ENCODE measurements at regions not wholly inside any gene's neighbourhood (a gene's known extent, or its start where the extent isn't known, plus 50 kb on each side); places are given as distances from the start of the nearest gene placed in this dataset.

DNA sequence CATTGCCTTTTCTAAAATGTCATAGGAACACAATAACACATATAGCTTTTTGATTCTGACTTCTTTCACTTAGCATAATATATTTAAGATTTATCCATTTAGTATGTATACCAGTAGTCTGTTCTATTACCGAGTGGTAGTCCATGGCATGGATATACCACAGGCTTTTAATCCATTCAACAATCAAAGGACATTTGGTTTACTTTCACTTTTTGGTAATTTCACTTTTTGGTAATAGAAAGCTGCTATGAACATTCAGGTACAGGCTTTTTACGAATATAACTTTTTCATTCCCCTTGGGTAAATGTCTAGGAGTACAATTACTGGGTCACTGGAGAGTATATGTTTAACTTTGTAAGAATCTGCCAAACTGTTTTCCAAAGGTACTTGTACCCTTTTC lies 100.7 kb upstream of the PRICKLE1 start:
- Histone ChIP-seq H3K27ac (no peak overlapping the region), H3K4me1 (no peaks in the 10 kb centered on the region), H3K27me3 (ENCODE audit: insufficient read depth in 3 of 3, low read length in 2 of 3) (no peaks in the 10 kb centered on the region), H3K36me3 (ENCODE audit: insufficient read depth in 1 of 2, low read depth in 1 of 2) (no peaks in the 10 kb centered on the region), H3K4me3 (no peak overlapping the region), H3K9me3 (no peaks in the 10 kb centered on the region)
- ATAC-seq (no peak), DNase-seq (no peak)
- intact Hi-C loops (cut with DNase I): no loop called here
- WGBS, 3 donors: 94 to 98% (median 95%) methylated on average over 2 of the region's 2 CpGs
- TF ChIP-seq, protein P1, sequence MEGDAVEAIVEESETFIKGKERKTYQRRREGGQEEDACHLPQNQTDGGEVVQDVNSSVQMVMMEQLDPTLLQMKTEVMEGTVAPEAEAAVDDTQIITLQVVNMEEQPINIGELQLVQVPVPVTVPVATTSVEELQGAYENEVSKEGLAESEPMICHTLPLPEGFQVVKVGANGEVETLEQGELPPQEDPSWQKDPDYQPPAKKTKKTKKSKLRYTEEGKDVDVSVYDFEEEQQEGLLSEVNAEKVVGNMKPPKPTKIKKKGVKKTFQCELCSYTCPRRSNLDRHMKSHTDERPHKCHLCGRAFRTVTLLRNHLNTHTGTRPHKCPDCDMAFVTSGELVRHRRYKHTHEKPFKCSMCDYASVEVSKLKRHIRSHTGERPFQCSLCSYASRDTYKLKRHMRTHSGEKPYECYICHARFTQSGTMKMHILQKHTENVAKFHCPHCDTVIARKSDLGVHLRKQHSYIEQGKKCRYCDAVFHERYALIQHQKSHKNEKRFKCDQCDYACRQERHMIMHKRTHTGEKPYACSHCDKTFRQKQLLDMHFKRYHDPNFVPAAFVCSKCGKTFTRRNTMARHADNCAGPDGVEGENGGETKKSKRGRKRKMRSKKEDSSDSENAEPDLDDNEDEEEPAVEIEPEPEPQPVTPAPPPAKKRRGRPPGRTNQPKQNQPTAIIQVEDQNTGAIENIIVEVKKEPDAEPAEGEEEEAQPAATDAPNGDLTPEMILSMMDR (IDR thresholded peaks at IDR 0.05): no peak

DNA sequence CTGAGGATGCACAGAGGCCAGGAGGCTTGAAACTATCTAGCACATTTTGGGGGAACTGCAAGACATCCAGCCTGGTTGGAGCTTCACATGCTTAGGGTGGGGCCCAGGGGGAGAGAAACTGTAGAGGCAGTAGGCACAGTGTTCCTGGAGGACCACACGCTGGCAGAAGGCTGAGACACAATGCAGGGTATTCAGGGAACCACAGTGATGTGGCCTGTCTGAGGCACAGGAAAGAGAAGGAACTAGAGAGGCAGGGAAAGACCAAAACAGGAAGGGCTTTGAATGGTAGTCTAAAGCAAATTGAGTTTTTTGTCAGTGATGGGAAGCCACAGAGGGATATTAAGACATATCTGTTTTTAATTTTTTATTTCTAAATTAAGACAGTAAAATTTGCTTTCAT lies 100.2 kb upstream of the PRICKLE1 start:
- WGBS, 3 donors: 70 to 90% (median 81%) methylated on average over 1 of the region's 1 CpG

DNA sequence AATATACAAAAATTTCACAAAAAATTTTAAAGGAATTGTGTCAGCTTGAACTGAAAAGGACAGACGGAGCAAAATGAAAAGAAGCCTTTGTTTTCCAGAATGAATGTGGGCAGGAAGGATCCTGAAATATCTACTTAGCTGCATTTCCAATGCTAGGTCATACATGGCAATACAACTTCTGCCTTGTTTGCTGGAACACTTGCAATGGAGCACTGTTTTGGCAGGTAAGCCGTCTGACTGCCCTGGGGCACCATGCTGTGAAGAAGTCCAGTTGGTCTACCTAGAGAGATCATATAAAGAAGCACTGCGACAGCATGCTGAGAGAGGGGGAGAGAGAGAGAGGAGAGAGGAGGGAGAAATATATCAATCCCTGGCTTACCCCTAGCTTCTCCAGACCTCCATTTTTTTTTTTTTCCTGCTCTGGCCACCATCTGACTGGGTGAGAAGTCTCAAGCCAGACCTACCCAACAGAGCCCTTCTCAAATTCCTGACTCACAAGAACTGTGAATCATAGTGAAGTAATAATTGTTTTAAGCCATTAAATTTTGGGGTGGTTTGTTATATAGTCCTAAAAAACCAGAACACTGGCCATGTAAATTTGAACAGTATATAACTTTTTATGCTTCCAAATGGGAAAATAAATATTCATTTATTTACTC lies 97.1 kb upstream of the PRICKLE1 start:
- no peak overlapping the region for H3K27ac ChIP-seq
- ATAC-seq (no peak), DNase-seq (no peak)
- 87 to 89% (median 88%) methylated on average over 3 of the region's 3 CpGs for WGBS, 3 donors
- no peaks in the 10 kb centered on the region for H3K27me3 ChIP-seq (ENCODE audit: insufficient read depth in 3 of 3, low read length in 2 of 3)
- no peak overlapping the region for H3K4me3 ChIP-seq
- no peaks in the 10 kb centered on the region for H3K36me3 ChIP-seq (ENCODE audit: insufficient read depth in 1 of 2, low read depth in 1 of 2)
- H3K9me3 ChIP-seq: no peaks in the 10 kb centered on the region
- intact Hi-C loops (cut with DNase I): no loop called here
- TF ChIP-seq, protein P1 (IDR thresholded peaks at IDR 0.05): no peak
- H3K4me1 ChIP-seq: no peaks in the 10 kb centered on the region

More for the DNA sequence above, 100.2 kb upstream of the PRICKLE1 start:
- H3K4me1 ChIP-seq: no peaks in the 10 kb centered on the region
- H3K27ac ChIP-seq: no peak overlapping the region
- intact Hi-C loops (cut with DNase I): no loop called here
- no peak for DNase-seq
- no peak overlapping the region for H3K4me3 ChIP-seq
- TF ChIP-seq, protein P1 (IDR thresholded peaks at IDR 0.05): no peak
- no peak for ATAC-seq
- no peaks in the 10 kb centered on the region for H3K9me3 ChIP-seq
- H3K36me3 ChIP-seq (ENCODE audit: insufficient read depth in 1 of 2, low read depth in 1 of 2): no peaks in the 10 kb centered on the region
- H3K27me3 ChIP-seq (ENCODE audit: insufficient read depth in 3 of 3, low read length in 2 of 3): no peaks in the 10 kb centered on the region

DNA sequence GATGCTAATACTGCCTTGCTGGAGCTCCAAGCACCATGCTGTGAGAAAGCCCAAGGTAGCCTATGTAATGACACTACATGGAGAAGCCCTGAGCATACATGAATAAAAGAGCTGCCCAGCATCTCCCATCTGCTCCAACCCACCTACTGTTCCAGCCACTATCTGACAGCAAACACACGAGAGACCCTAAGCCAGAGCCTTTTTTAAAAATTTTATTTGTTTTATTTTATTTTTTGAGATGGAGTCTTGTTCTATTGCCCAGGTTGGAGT lies 95.2 kb upstream of the PRICKLE1 start:
- Histone ChIP-seq H3K9me3 (no peaks in the 10 kb centered on the region), H3K4me1 (no peaks in the 10 kb centered on the region), H3K36me3 (ENCODE audit: insufficient read depth in 1 of 2, low read depth in 1 of 2) (no peaks in the 10 kb centered on the region), H3K27me3 (ENCODE audit: insufficient read depth in 3 of 3, low read length in 2 of 3) (no peaks in the 10 kb centered on the region), H3K4me3 (no peak overlapping the region), H3K27ac (no peak overlapping the region)
- WGBS, 3 donors: 93 to 94% (median 94%) methylated on average over 1 of the region's 1 CpG
- intact Hi-C loops (cut with DNase I): no loop called here
- DNase-seq: no peak
- TF ChIP-seq, protein P1 (IDR thresholded peaks at IDR 0.05): no peak
- peak in 2 of 4 donors; percentile 31 to 44 for ATAC-seq
